Activated naive CD4-positive, alpha-beta T cell treated with anti-CD3 and anti-CD28 coated beads for 36 hours (primary cell): ENCODE measurements at regions not wholly inside any gene's neighbourhood (a gene's known extent, or its start where the extent isn't known, plus 50 kb on each side); places are given as distances from the start of the nearest gene placed in this dataset.

ENCODE experiments used
- CTCF ChIA-PET: fragments of 350-600 bp; sonication (Branson Sonifier 250); formaldehyde crosslinking; loops from one replicate; lab custom pipeline; 2021; ENCODE audit warnings: antibody characterized with exemption; lab: Charles Lee
- DNase-seq: peaks from one replicate; pipeline ENCODE4 v3.0.0-alpha.2; 2020
- H3K27ac Mint-ChIP-seq: one replicate; pipeline ENCODE4 v1.8.0; 2021; ENCODE audit warnings: mild to moderate bottlenecking, mixed read lengths
- H3K27me3 Mint-ChIP-seq: one replicate; pipeline ENCODE4 v1.8.0; 2021; ENCODE audit warnings: low read depth, mixed read lengths
- H3K36me3 Mint-ChIP-seq: one replicate; pipeline ENCODE4 v1.8.0; 2021; ENCODE audit warnings: low read depth, mixed read lengths
- H3K4me1 Mint-ChIP-seq: one replicate; pipeline ENCODE4 v1.8.0; 2021; ENCODE audit warnings: low read depth, mixed read lengths
- H3K4me3 Mint-ChIP-seq: one replicate; pipeline ENCODE4 v1.8.0; 2021; ENCODE audit warnings: mild to moderate bottlenecking, moderate library complexity, mixed read lengths
- H3K9me3 Mint-ChIP-seq: one replicate; pipeline ENCODE4 v1.8.0; 2021; ENCODE audit warnings: mixed read lengths
- intact Hi-C: fragments of 100-400 bp; cut with micrococcal nuclease; formaldehyde crosslinking; loops from one replicate; pipeline ENCODE4 v1.15.1; 2023

- Mint-ChIP-seq H3K4me1 (no peaks in the 10 kb centered on the region), H3K27me3 (no peaks in the 10 kb centered on the region), H3K4me3 (no peak overlapping the region), H3K36me3 (no peaks in the 10 kb centered on the region), H3K27ac (no peak overlapping the region), H3K9me3 (no peaks in the 10 kb centered on the region)
- CTCF ChIA-PET, result no interaction called here
- intact Hi-C loops, result no loop called here
- DNase-seq, result no peak
Measured at GRCh38 chr6:138035070-138035469, 72.1 kb downstream of the PERP start.

- H3K4me3 Mint-ChIP-seq, result no peak overlapping the region
- DNase-seq, result no peak
- intact Hi-C loops, result no loop called here
- no peaks in the 10 kb centered on the region for H3K27me3 Mint-ChIP-seq
- CTCF ChIA-PET, result no interaction called here
- H3K27ac Mint-ChIP-seq, result no peak overlapping the region
- no peaks in the 10 kb centered on the region for H3K36me3 Mint-ChIP-seq
- no peaks in the 10 kb centered on the region for H3K9me3 Mint-ChIP-seq
- H3K4me1 Mint-ChIP-seq, result no peaks in the 10 kb centered on the region
Measured at GRCh38 chr6:138036111-138036510, 71.1 kb downstream of the PERP start.

GRCh38 chr6:138037009-138037504, 70.2 kb downstream of the PERP start:
- no peaks in the 10 kb centered on the region for H3K4me1 Mint-ChIP-seq

GRCh38 chr6:138038142-138038870, 68.9 kb downstream of the PERP start:
- no peaks in the 10 kb centered on the region for H3K9me3 Mint-ChIP-seq
- no peaks in the 10 kb centered on the region for H3K4me1 Mint-ChIP-seq
- intact Hi-C loops, result no loop called here
- no peak overlapping the region for H3K27ac Mint-ChIP-seq
- no peaks in the 10 kb centered on the region for H3K36me3 Mint-ChIP-seq
- no peaks in the 10 kb centered on the region for H3K27me3 Mint-ChIP-seq
- H3K4me3 Mint-ChIP-seq, result no peak overlapping the region
- CTCF ChIA-PET, result interaction anchor here (0.8 to 1.1 kb wide), 2 partner anchors 67 to 376 kb away, joined by 3 read pairs; no protein-coding TSS in a partner anchor
- DNase-seq, result no peak

More at GRCh38 chr6:138037009-138037504, 70.2 kb downstream of the PERP start:
- Mint-ChIP-seq H3K9me3 (no peaks in the 10 kb centered on the region), H3K4me3 (no peak overlapping the region), H3K27me3 (no peaks in the 10 kb centered on the region), H3K27ac (no peak overlapping the region), H3K36me3 (no peaks in the 10 kb centered on the region)
- DNase-seq, result no peak
- CTCF ChIA-PET, result no interaction called here
- intact Hi-C loops, result no loop called here
